ENCODE measurements at regions not wholly inside any gene's neighbourhood (a gene's known extent, or its start where the extent isn't known, plus 50 kb on each side); places are given as distances from the start of the nearest gene placed in this dataset.

DNA sequence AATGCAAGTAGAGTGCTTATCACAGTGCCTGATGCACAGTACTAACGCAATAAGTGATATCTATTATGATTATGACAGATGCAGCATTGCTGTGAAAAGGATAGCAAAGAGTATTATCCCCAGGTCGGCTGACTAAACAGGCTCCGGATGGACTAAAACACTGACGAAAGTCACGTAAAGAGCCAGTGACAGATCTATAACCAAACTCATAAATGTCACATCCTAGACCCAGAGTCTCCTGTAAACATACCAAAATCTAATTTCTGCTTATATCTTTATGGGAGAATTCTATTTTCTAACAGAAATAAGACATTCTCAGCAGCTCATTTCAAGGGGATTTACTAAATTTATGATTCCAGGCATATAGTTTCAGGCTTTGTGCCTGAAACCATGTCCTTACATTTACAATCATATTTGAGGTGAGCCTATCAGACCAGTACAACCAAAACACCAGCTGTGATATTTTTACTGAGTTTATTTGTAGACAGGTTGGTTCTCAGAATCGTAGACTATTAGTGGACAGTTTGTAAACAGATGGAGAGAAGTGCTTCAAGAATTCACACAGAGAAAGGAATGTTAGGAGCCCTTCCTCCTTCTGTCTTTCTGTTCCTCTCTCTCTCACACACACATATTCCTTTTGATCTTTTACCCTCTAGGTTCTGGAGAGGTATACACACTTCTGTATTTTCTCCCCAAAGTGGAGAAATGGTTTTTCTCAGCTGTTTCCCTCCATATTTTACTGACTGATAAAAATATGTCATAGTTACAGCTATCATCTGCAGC, 52.4 kb upstream of the WDR26 start:
- no peaks in the 10 kb centered on the region for H3K27me3 Mint-ChIP-seq (ENCODE audit: insufficient read depth)
- peaks cover 11% of the 10 kb centered on the region for H3K9me3 ChIP-seq (ENCODE audit: control insufficient read depth, low read length)
- H3K27ac ChIP-seq (ENCODE audit: low read depth, low read length): no peak overlapping the region
- H3K4me1 ChIP-seq (ENCODE audit: control insufficient read depth, insufficient read depth, low read length): no peaks in the 10 kb centered on the region
- peaks cover 12% of the 10 kb centered on the region for H3K9me3 Mint-ChIP-seq
- H3K36me3 ChIP-seq (ENCODE audit: control insufficient read depth, insufficient read depth, low read length): no peaks in the 10 kb centered on the region
- H3K4me3 ChIP-seq (ENCODE audit: low read length): no peak overlapping the region
- H3K27me3 ChIP-seq (ENCODE audit: control insufficient read depth, insufficient read depth, low read length, poor library complexity, severe bottlenecking): no peaks in the 10 kb centered on the region
- no peak for DNase-seq
- TF ChIP-seq, protein P1, sequence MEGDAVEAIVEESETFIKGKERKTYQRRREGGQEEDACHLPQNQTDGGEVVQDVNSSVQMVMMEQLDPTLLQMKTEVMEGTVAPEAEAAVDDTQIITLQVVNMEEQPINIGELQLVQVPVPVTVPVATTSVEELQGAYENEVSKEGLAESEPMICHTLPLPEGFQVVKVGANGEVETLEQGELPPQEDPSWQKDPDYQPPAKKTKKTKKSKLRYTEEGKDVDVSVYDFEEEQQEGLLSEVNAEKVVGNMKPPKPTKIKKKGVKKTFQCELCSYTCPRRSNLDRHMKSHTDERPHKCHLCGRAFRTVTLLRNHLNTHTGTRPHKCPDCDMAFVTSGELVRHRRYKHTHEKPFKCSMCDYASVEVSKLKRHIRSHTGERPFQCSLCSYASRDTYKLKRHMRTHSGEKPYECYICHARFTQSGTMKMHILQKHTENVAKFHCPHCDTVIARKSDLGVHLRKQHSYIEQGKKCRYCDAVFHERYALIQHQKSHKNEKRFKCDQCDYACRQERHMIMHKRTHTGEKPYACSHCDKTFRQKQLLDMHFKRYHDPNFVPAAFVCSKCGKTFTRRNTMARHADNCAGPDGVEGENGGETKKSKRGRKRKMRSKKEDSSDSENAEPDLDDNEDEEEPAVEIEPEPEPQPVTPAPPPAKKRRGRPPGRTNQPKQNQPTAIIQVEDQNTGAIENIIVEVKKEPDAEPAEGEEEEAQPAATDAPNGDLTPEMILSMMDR (conservative IDR thresholded peaks at IDR 0.05): no peak
- no peaks in the 10 kb centered on the region for H3K4me1 Mint-ChIP-seq
- H3K27ac Mint-ChIP-seq: no peak overlapping the region
- no peak overlapping the region for H3K9ac ChIP-seq (ENCODE audit: extremely low read depth, low read length, poor library complexity, severe bottlenecking)
- no peaks in the 10 kb centered on the region for H3K36me3 Mint-ChIP-seq (ENCODE audit: low read depth)
- 94 to 100% methylated on average over 1 to 6 of the region's 6 CpGs for WGBS, 2 experiments (ENCODE audit: insufficient coverage in 1 of 2, insufficient read length in 1 of 2)
- H3K4me3 Mint-ChIP-seq: no peak overlapping the region

DNA sequence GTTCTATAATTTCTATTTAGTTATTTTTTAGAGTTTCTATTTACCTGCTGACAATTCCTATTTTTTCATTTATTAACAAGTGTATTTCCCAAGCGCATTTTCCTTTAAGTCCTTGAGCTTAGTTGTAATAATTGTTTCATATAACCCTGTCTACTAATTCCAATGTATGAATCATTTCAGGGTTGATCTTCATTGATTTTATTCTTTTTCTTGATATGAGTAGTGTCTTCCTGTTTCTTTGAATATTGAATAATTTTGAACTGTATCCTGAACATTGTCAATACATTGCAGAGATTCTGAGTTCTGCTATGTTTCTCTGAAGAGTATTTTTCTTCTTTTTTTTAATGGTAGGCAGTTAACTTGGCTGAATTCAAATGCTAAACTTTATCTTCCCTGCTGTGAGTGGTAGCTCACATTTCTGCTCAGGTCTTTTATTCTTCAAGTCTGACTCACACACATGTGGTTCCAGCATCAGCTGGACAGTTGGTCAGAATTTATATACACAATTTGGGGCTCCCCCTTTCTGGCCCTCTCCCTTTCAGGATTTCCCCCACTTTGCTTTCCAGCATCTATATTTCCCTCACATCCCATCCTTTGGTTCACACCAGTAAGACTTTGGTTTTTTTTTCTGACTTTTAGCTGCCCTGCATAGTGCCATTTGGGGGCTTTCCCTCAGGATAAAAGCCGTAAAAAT, 54.4 kb upstream of the WDR26 start:
- H3K4me3 Mint-ChIP-seq: no peak overlapping the region
- H3K27me3 ChIP-seq (ENCODE audit: control insufficient read depth, insufficient read depth, low read length, poor library complexity, severe bottlenecking): no peaks in the 10 kb centered on the region
- H3K9me3 ChIP-seq (ENCODE audit: control insufficient read depth, low read length): peaks cover 11% of the 10 kb centered on the region
- TF ChIP-seq, protein P1 (conservative IDR thresholded peaks at IDR 0.05): no peak
- no peaks in the 10 kb centered on the region for H3K36me3 Mint-ChIP-seq (ENCODE audit: low read depth)
- peaks cover 14% of the 10 kb centered on the region for H3K4me1 Mint-ChIP-seq
- no peak overlapping the region for H3K4me3 ChIP-seq (ENCODE audit: low read length)
- H3K4me1 ChIP-seq (ENCODE audit: control insufficient read depth, insufficient read depth, low read length): peaks cover 7% of the 10 kb centered on the region
- H3K9ac ChIP-seq (ENCODE audit: extremely low read depth, low read length, poor library complexity, severe bottlenecking): no peak overlapping the region
- no peaks in the 10 kb centered on the region for H3K27me3 Mint-ChIP-seq (ENCODE audit: insufficient read depth)
- no peaks in the 10 kb centered on the region for H3K36me3 ChIP-seq (ENCODE audit: control insufficient read depth, insufficient read depth, low read length)
- no peak overlapping the region for H3K27ac Mint-ChIP-seq
- no peak overlapping the region for H3K27ac ChIP-seq (ENCODE audit: low read depth, low read length)
- 97 to 100% methylated on average over 1 to 2 of the region's 2 CpGs for WGBS, 2 experiments (ENCODE audit: insufficient coverage in 1 of 2, insufficient read length in 1 of 2)
- peaks cover 12% of the 10 kb centered on the region for H3K9me3 Mint-ChIP-seq
- DNase-seq: no peak

DNA sequence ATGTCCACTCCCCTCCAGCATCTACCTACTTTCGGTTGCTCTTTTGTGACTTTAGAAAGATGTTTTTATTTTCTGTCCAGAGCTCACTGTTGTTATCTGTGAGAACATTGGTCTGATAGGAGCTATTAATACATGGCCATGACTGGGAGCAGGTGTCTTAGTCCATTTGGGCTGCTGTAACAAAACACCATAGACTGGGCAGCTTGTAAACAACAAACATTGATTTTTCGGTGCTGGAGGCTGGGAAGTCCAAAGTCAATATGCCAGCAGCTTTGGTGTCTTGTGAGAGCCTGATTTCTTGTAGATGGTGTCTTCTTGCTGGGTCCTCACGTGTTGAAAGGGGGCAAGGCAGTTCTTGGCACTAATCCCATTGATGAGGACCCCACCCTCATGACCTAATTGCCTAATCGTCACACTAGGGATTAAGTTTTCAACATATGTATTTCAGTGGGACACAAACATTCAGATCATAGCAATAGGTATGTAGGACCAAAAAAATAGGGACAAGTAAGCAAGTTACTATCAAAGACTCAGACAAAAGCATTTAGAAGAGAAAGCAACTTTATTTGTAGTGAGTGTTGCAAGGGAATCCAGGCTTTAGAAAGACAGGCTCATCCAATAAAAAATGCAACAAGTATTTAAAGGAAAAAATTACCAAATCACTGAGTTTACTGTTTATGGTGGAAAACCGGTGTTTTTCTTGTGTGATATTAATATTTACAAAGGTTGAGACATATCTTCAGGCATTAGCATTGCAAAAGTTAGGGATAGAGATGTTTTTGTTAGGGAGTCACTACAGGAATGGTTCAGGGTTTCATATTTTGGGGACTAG, 55.2 kb upstream of the WDR26 start:
- no peaks in the 10 kb centered on the region for H3K27me3 ChIP-seq (ENCODE audit: control insufficient read depth, insufficient read depth, low read length, poor library complexity, severe bottlenecking)
- TF ChIP-seq, protein P1 (conservative IDR thresholded peaks at IDR 0.05): no peak
- no peak overlapping the region for H3K9ac ChIP-seq (ENCODE audit: extremely low read depth, low read length, poor library complexity, severe bottlenecking)
- Mint-ChIP-seq H3K4me1 (peaks cover 22% of the 10 kb centered on the region), H3K4me3 (no peak overlapping the region), H3K9me3 (peaks cover 12% of the 10 kb centered on the region), H3K27me3 (ENCODE audit: insufficient read depth) (no peaks in the 10 kb centered on the region), H3K27ac (no peak overlapping the region), H3K36me3 (ENCODE audit: low read depth) (no peaks in the 10 kb centered on the region)
- H3K9me3 ChIP-seq (ENCODE audit: control insufficient read depth, low read length): peaks cover 11% of the 10 kb centered on the region
- DNase-seq: no peak
- H3K27ac ChIP-seq (ENCODE audit: low read depth, low read length): no peak overlapping the region
- no peak overlapping the region for H3K4me3 ChIP-seq (ENCODE audit: low read length)
- 74 to 100% methylated on average over 1 to 5 of the region's 5 CpGs for WGBS, 2 experiments (ENCODE audit: insufficient coverage in 1 of 2, insufficient read length in 1 of 2)
- peaks cover 10% of the 10 kb centered on the region for H3K4me1 ChIP-seq (ENCODE audit: control insufficient read depth, insufficient read depth, low read length)
- no peaks in the 10 kb centered on the region for H3K36me3 ChIP-seq (ENCODE audit: control insufficient read depth, insufficient read depth, low read length)
